A673 (cell line): ENCODE measurements at regions not wholly inside any gene's neighbourhood (a gene's known extent, or its start where the extent isn't known, plus 50 kb on each side); places are given as distances from the start of the nearest gene placed in this dataset.

Experiments
- CTCF ChIP-seq: fragments of 300-800, 200-600 bp; sonication (generic); conservative IDR thresholded peaks from 2 replicates; pipeline ENCODE4 v1.5.1; 2017; ENCODE audit warnings: low read depth, mild to moderate bottlenecking, antibody characterized with exemption, low read length, moderate library complexity, mixed read lengths
- EZH2 ChIP-seq: fragments of 200-600 bp; sonication (generic); IDR thresholded peaks from 2 replicates; pipeline ENCODE4 v1.6.1; 2017; ENCODE audit warnings: borderline replicate concordance, low read depth, mild to moderate bottlenecking, mixed read lengths, antibody characterized with exemption, low read length; ENCODE audit not compliant: poor library complexity, severe bottlenecking

- no peak for TF ChIP-seq CTCF
- no peak for TF ChIP-seq EZH2
Observed at GRCh38 chr2:120907822-120908221, 172.2 kb downstream of the GLI2 start.
